H9 (cell line): ENCODE measurements at regions not wholly inside any gene's neighbourhood (a gene's known extent, or its start where the extent isn't known, plus 50 kb on each side); places are given as distances from the start of the nearest gene placed in this dataset.

ENCODE experiments used
- DNase-seq: peaks from one replicate; pipeline ENCODE4 v3.0.0-alpha.2; 2017
- H2AFZ ChIP-seq: one replicate; pipeline ENCODE4 v1.6.1; 2013; ENCODE audit warnings: mild to moderate bottlenecking, low read length, control low read depth, moderate library complexity
- H2AK5ac ChIP-seq: 2 replicates; pipeline ENCODE4 v1.6.1; 2013; ENCODE audit warnings: low read length, control low read depth, mixed read lengths; ENCODE audit not compliant: insufficient read length
- H2BK120ac ChIP-seq: one replicate; pipeline ENCODE4 v1.6.1; 2013; ENCODE audit warnings: low read depth, mild to moderate bottlenecking, low read length, control low read depth, inconsistent platforms; ENCODE audit not compliant: poor library complexity, severe bottlenecking
- H2BK12ac ChIP-seq: 2 replicates; pipeline ENCODE4 v1.6.1; 2013; ENCODE audit warnings: low read length, control low read depth, mixed read lengths, low read depth; ENCODE audit not compliant: insufficient read length
- H2BK15ac ChIP-seq: 2 replicates; pipeline ENCODE4 v1.6.1; 2013; ENCODE audit warnings: low read depth, low read length, control low read depth
- H2BK20ac ChIP-seq: one replicate; pipeline ENCODE4 v1.6.1; 2013; ENCODE audit warnings: low read depth, mild to moderate bottlenecking, low read length, control low read depth, inconsistent platforms; ENCODE audit not compliant: poor library complexity, severe bottlenecking
- H2BK5ac ChIP-seq: 2 replicates; pipeline ENCODE4 v1.6.1; 2013; ENCODE audit warnings: low read length, control low read depth, mixed read lengths; ENCODE audit not compliant: insufficient read length
- H3K14ac ChIP-seq: 2 replicates; pipeline ENCODE4 v1.6.1; 2013; ENCODE audit warnings: low read length, control low read depth; ENCODE audit not compliant: insufficient read depth
- H3K18ac ChIP-seq: 2 replicates; pipeline ENCODE4 v1.6.1; 2013; ENCODE audit warnings: low read depth, mild to moderate bottlenecking, mixed read lengths, low read length, control low read depth; ENCODE audit not compliant: insufficient read length
- H3K23ac ChIP-seq: 2 replicates; pipeline ENCODE4 v1.6.1; 2013; ENCODE audit warnings: low read length, control low read depth, mixed read lengths, low read depth; ENCODE audit not compliant: insufficient read length
- H3K23me2 ChIP-seq: 2 replicates; pipeline ENCODE4 v1.6.1; 2013; ENCODE audit warnings: low read depth, mild to moderate bottlenecking, mixed read lengths, low read length, control low read depth; ENCODE audit not compliant: insufficient read length, poor library complexity, severe bottlenecking
- H3K27ac ChIP-seq: 2 replicates; pipeline ENCODE4 v1.5.1; 2013; ENCODE audit warnings: low read length, control low read depth, mixed read lengths, low read depth; ENCODE audit not compliant: insufficient read length
- H3K27me3 ChIP-seq: 2 replicates; pipeline ENCODE4 v1.6.1; 2013; ENCODE audit warnings: low read length, control low read depth, inconsistent platforms; ENCODE audit not compliant: insufficient read depth
- H3K4ac ChIP-seq: 2 replicates; pipeline ENCODE4 v1.6.1; 2013; ENCODE audit warnings: low read depth, mild to moderate bottlenecking, control low read depth, inconsistent platforms, low read length, moderate library complexity
- H3K4me1 ChIP-seq: 2 replicates; pipeline ENCODE4 v1.6.1; 2013; ENCODE audit warnings: low read length, control low read depth, inconsistent platforms; ENCODE audit not compliant: insufficient read depth
- H3K4me2 ChIP-seq: 2 replicates; pipeline ENCODE4 v1.6.1; 2013; ENCODE audit warnings: low read length, control low read depth, mixed read lengths; ENCODE audit not compliant: insufficient read length, insufficient read depth
- H3K56ac ChIP-seq: 2 replicates; pipeline ENCODE4 v1.6.1; 2013; ENCODE audit warnings: low read depth, mild to moderate bottlenecking, mixed read lengths, low read length, control low read depth; ENCODE audit not compliant: insufficient read length
- H3K79me1 ChIP-seq: 2 replicates; pipeline ENCODE4 v1.6.1; 2013; ENCODE audit warnings: low read depth, mild to moderate bottlenecking, moderate library complexity, low read length, control low read depth, inconsistent platforms; ENCODE audit not compliant: insufficient read depth, poor library complexity, severe bottlenecking
- H3K79me2 ChIP-seq: 2 replicates; pipeline ENCODE4 v1.6.1; 2013; ENCODE audit warnings: low read length, control low read depth, inconsistent platforms; ENCODE audit not compliant: insufficient read depth
- H3K9ac ChIP-seq: 2 replicates; pipeline ENCODE4 v1.6.1; 2013; ENCODE audit warnings: low read length, control low read depth, mixed read lengths; ENCODE audit not compliant: insufficient read length; ENCODE audit errors: extremely low read depth
- H3K9me3 ChIP-seq: one replicate; pipeline ENCODE4 v1.6.1; 2013; ENCODE audit warnings: low read depth, low read length, inconsistent platforms; ENCODE audit not compliant: control insufficient read depth
- H3T11ph ChIP-seq: one replicate; pipeline ENCODE4 v1.6.1; 2013; ENCODE audit warnings: mild to moderate bottlenecking, low read length, control low read depth, inconsistent platforms
- H4K20me1 ChIP-seq: one replicate; pipeline ENCODE4 v1.6.1; 2013; ENCODE audit not compliant: control insufficient read depth, insufficient read length, insufficient read depth
- H4K5ac ChIP-seq: 2 replicates; pipeline ENCODE4 v1.6.1; 2013; ENCODE audit warnings: low read depth, mild to moderate bottlenecking, mixed read lengths, low read length, control low read depth; ENCODE audit not compliant: insufficient read length
- H4K8ac ChIP-seq: replicated peaks from 2 replicates; pipeline ENCODE4 v1.6.1; 2013; ENCODE audit warnings: low read length, control low read depth, mixed read lengths, low read depth; ENCODE audit not compliant: insufficient read length
- H4K91ac ChIP-seq: 2 replicates; pipeline ENCODE4 v1.6.1; 2013; ENCODE audit warnings: low read depth, mild to moderate bottlenecking, moderate library complexity, mixed read lengths, low read length, control low read depth; ENCODE audit not compliant: insufficient read length
- H3K27ac Mint-ChIP-seq, 3 experiments: 2 replicates in 2 of 3; 3 replicates in 1 of 3; pipeline ENCODE4 v1.8.0; 2020 to 2021; ENCODE audit warnings: mixed read lengths in 3 of 3, mild to moderate bottlenecking in 1 of 3, moderate library complexity in 1 of 3
- H3K27me3 Mint-ChIP-seq: 2 replicates; pipeline ENCODE4 v1.8.0; 2021; ENCODE audit warnings: low read depth, mild to moderate bottlenecking, moderate library complexity, mixed read lengths
- H3K36me3 Mint-ChIP-seq, 3 experiments: 2 replicates in 2 of 3; 3 replicates in 1 of 3; pipeline ENCODE4 v1.8.0; 2020 to 2021; ENCODE audit warnings: low read depth in 3 of 3, mixed read lengths in 3 of 3; ENCODE audit not compliant: insufficient read depth in 1 of 3
- H3K4me1 Mint-ChIP-seq, 2 experiments: 2 replicates each; pipeline ENCODE4 v1.8.0; 2020; ENCODE audit warnings: mixed read lengths in 2 of 2
- H3K4me3 Mint-ChIP-seq, 2 experiments: 2 replicates in 1 of 2; 3 replicates in 1 of 2; pipeline ENCODE4 v1.8.0; 2020 to 2021; ENCODE audit warnings: mild to moderate bottlenecking in 2 of 2, mixed read lengths in 2 of 2, moderate library complexity in 1 of 2
- H3K9me3 Mint-ChIP-seq, 2 experiments: 2 replicates in 1 of 2; 3 replicates in 1 of 2; pipeline ENCODE4 v1.8.0; 2020; ENCODE audit warnings: mild to moderate bottlenecking in 2 of 2, mixed read lengths in 2 of 2, moderate library complexity in 1 of 2
- CTCF ChIP-seq: fragments of 200-600 bp; sonication (generic); conservative IDR thresholded peaks from 3 replicates; pipeline ENCODE4 v1.8.0; 2021; ENCODE audit warnings: antibody characterized with exemption, mild to moderate bottlenecking
- WGBS: extraction: QIAGEN DNeasy Blood & Tissue Kit; methylation state at CpG from one replicate; pipeline ENCODE4 v1.1.7; 2013; ENCODE audit warnings: missing lambda C conversion rate, low lambda C conversion rate, mixed read lengths; ENCODE audit not compliant: insufficient read length; ENCODE audit errors: extremely low coverage; 5-methylcytosine and 5-hydroxymethylcytosine counted together

- no peaks in the 10 kb centered on the region for H3K9me3 Mint-ChIP-seq
- H3K4me1 Mint-ChIP-seq, result peaks cover 12 to 14% of the 10 kb centered on the region in 2 experiments
- no peak overlapping the region for H3K27ac ChIP-seq
These were observed 66.4 kb downstream of the POU5F2 start for GRCh38 chr5:93674866-93675459.

More at GRCh38 chr5:93674866-93675459, 66.4 kb downstream of the POU5F2 start:
- no peak overlapping the region for H3K14ac ChIP-seq
- H3K4ac ChIP-seq, result no peak overlapping the region
- no peak overlapping the region for H3K56ac ChIP-seq
- DNase-seq, result no peak
- no peak overlapping the region for H2BK5ac ChIP-seq
- H3K79me1 ChIP-seq, result no peaks in the 10 kb centered on the region
- no peak overlapping the region for H4K91ac ChIP-seq
- H2AK5ac ChIP-seq, result no peak overlapping the region
- H4K5ac ChIP-seq, result no peak overlapping the region
- H2BK15ac ChIP-seq, result no peak overlapping the region
- no peak overlapping the region for H3K23ac ChIP-seq
- no peak overlapping the region for H3K27ac Mint-ChIP-seq
- no peak overlapping the region for H3K4me2 ChIP-seq
- no peak overlapping the region for H3K9ac ChIP-seq
- H2BK20ac ChIP-seq, result no peak overlapping the region
- H3K9me3 ChIP-seq, result no peaks in the 10 kb centered on the region
- H3K27me3 ChIP-seq, result no peaks in the 10 kb centered on the region
- no peak overlapping the region for H2BK12ac ChIP-seq
- H3K79me2 ChIP-seq, result no peaks in the 10 kb centered on the region
- no peaks in the 10 kb centered on the region for H3K36me3 Mint-ChIP-seq
- H4K8ac ChIP-seq, result no peak overlapping the region
- H3K4me3 Mint-ChIP-seq, result no peak overlapping the region
- WGBS, result no CpG with 5 or more reads among the region's 1 CpG
- no peak overlapping the region for H3T11ph ChIP-seq
- no peaks in the 10 kb centered on the region for H3K23me2 ChIP-seq
- H3K27me3 Mint-ChIP-seq, result no peaks in the 10 kb centered on the region; the same call in 1 of the 2 replicates
- no peaks in the 10 kb centered on the region for H4K20me1 ChIP-seq
- H2BK120ac ChIP-seq, result no peak overlapping the region
- no peak overlapping the region for H2AFZ ChIP-seq
- H3K18ac ChIP-seq, result no peak overlapping the region
- TF ChIP-seq CTCF, result no peak
- no peaks in the 10 kb centered on the region for H3K4me1 ChIP-seq
